SK-N-MC (cell line): ENCODE measurements at regions not wholly inside any gene's neighbourhood (a gene's known extent, or its start where the extent isn't known, plus 50 kb on each side); places are given as distances from the start of the nearest gene placed in this dataset.

Experiments
- EZH2 ChIP-seq: fragments of 200-600 bp; sonication (generic); IDR thresholded peaks from one replicate; pipeline ENCODE4 v1.6.1; 2017; ENCODE audit warnings: antibody characterized with exemption
- POLR2AphosphoS5 ChIP-seq: IDR thresholded peaks from 2 replicates; pipeline ENCODE4 v1.6.1; 2012; ENCODE audit warnings: mild to moderate bottlenecking, low read depth, low read length, borderline replicate concordance

DNA sequence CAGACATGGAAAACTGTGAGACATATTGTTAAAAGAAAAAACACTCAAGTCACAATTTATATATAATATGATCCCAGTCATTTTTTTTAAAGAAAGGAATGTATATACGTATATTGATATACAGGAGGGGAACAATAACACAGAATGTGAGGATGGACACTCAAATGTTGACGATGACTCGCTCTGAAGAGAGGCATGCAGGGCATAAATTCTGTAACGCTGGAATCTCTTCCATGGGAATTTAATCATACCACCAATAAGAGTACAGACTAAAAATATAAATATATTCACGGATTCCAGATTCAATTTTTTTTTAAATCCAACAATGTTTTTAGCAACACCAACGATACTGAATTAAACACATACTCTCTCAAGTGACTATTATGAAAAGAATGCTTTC is 106.9 kb upstream of the CCDC28A start:
- no peak for TF ChIP-seq POLR2AphosphoS5
- TF ChIP-seq EZH2 = no peak
